WTC11 (cell line): ENCODE measurements at regions not wholly inside any gene's neighbourhood (a gene's known extent, or its start where the extent isn't known, plus 50 kb on each side); places are given as distances from the start of the nearest gene placed in this dataset.

ENCODE experiments used
- CTCF ChIP-seq: fragments of 200-600 bp; IDR thresholded peaks from 2 replicates; pipeline ENCODE4 v1.8.0; 2022; ENCODE audit warnings: antibody characterized with exemption
- FOXJ3 ChIP-seq: sonication (generic); formaldehyde crosslinking; IDR thresholded peaks from 2 replicates; pipeline ENCODE4 v1.9.0; 2021; ENCODE audit warnings: missing genetic modification reagents, mild to moderate bottlenecking, borderline replicate concordance
- ZBTB21 ChIP-seq: sonication (generic); formaldehyde crosslinking; IDR thresholded peaks from 2 replicates; pipeline ENCODE4 v1.8.1; 2023; ENCODE audit warnings: mild to moderate bottlenecking, missing genetic modification reagents, borderline replicate concordance
- TF ChIP-seq, protein P1 (sequence below): sonication (generic); formaldehyde crosslinking; IDR thresholded peaks from 2 replicates; pipeline ENCODE4 v1.8.1; 2023; ENCODE audit warnings: mild to moderate bottlenecking, missing genetic modification reagents

DNA sequence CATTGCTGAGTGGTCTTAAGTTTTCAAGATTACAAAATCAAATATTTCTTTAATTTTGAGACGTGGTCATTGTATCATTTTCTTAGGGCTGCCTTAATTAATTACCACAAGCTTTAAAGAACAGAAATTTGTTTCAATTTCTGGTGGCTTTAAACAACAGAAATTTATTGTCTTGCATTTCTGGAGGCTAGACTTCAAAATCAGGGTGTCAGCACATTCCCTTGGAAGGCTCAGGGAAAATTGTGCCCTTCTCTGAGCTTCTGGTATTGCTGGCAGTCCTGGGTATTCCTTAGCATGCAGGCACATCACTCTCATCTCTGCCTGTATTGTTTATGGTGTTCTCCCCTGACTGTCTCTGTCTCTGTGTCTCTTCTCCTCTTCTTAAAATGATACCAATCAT lies 76.0 kb upstream of the PCSK2 start:
- TF ChIP-seq ZBTB21 (CRISPR knock-in tag), result no peak
- TF ChIP-seq FOXJ3, result no peak
- no peak for TF ChIP-seq CTCF
- TF ChIP-seq, protein P1, sequence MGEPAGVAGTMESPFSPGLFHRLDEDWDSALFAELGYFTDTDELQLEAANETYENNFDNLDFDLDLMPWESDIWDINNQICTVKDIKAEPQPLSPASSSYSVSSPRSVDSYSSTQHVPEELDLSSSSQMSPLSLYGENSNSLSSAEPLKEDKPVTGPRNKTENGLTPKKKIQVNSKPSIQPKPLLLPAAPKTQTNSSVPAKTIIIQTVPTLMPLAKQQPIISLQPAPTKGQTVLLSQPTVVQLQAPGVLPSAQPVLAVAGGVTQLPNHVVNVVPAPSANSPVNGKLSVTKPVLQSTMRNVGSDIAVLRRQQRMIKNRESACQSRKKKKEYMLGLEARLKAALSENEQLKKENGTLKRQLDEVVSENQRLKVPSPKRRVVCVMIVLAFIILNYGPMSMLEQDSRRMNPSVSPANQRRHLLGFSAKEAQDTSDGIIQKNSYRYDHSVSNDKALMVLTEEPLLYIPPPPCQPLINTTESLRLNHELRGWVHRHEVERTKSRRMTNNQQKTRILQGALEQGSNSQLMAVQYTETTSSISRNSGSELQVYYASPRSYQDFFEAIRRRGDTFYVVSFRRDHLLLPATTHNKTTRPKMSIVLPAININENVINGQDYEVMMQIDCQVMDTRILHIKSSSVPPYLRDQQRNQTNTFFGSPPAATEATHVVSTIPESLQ, result no peak
